ENCODE measurements at regions not wholly inside any gene's neighbourhood (a gene's known extent, or its start where the extent isn't known, plus 50 kb on each side); places are given as distances from the start of the nearest gene placed in this dataset.

DNA sequence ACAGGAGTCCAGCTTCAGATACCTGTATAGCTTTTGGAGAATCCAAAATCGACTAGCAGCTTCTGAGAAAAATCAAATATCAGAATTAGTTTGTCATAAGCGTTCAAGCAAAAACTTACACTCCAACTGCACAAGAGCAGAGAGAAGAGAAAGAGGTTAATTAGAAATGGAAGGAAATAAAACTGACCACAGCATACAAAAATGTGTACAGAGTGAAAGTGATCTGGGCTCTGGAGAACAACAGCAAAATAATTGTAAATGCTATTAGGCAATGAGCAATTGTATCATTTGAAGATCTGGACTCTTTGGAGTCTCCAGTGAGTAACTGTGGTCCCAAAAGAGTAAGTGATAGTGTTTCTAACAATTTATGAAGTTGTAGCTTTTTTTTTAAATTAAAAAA, 867.3 kb downstream of the TRIB2 start:
- ATAC-seq (no peak), DNase-seq (no peak)
- Histone ChIP-seq H3K4me1 (ENCODE audit: control insufficient read depth, insufficient read depth, low read length) (no peaks in the 10 kb centered on the region), H3K4me3 (ENCODE audit: low read length) (no peak overlapping the region), H3K9me3 (ENCODE audit: control insufficient read depth, insufficient read depth, low read length) (no peaks in the 10 kb centered on the region), H3K27ac (ENCODE audit: low read length) (no peak overlapping the region), H3K36me3 (ENCODE audit: control insufficient read depth, insufficient read depth, low read length) (no peaks in the 10 kb centered on the region), H3K27me3 (ENCODE audit: control insufficient read depth, insufficient read depth, low read length) (no peaks in the 10 kb centered on the region)
- Mint-ChIP-seq H3K9me3 (peaks cover 4 to 12% of the 10 kb centered on the region in 2 donors), H3K4me3 (no peak overlapping the region), H3K27me3 (ENCODE audit: low read depth in 2 of 2) (no peaks in the 10 kb centered on the region), H3K27ac (no peak overlapping the region), H3K36me3 (no peaks in the 10 kb centered on the region), H3K4me1 (no peaks in the 10 kb centered on the region)
- TF ChIP-seq, protein P1, sequence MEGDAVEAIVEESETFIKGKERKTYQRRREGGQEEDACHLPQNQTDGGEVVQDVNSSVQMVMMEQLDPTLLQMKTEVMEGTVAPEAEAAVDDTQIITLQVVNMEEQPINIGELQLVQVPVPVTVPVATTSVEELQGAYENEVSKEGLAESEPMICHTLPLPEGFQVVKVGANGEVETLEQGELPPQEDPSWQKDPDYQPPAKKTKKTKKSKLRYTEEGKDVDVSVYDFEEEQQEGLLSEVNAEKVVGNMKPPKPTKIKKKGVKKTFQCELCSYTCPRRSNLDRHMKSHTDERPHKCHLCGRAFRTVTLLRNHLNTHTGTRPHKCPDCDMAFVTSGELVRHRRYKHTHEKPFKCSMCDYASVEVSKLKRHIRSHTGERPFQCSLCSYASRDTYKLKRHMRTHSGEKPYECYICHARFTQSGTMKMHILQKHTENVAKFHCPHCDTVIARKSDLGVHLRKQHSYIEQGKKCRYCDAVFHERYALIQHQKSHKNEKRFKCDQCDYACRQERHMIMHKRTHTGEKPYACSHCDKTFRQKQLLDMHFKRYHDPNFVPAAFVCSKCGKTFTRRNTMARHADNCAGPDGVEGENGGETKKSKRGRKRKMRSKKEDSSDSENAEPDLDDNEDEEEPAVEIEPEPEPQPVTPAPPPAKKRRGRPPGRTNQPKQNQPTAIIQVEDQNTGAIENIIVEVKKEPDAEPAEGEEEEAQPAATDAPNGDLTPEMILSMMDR (IDR thresholded peaks at IDR 0.05): no peak
- intact Hi-C loops (cut with micrococcal nuclease): no loop called here
- WGBS (ENCODE audit: insufficient coverage): no CpG with 5 or more reads among the region's 2 CpGs

DNA sequence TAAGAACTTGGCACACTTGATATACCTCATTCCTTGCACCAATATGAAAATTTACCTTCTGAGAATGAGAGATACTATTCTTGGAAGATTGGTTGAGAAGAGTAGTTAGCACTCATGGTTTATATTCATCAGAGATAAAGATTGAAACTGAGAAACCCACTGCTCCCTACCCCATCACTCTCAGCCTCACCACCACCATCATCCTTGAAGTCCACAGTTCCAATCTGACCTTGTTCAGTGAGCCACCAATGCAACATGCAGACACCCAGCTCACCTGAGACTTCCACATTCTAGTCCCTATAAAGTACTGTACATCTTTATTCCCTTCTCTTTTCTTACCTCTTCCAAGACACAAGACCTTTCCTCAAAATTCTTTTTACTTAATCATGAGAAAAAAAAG, 869.0 kb downstream of the TRIB2 start:
- no peak overlapping the region for H3K4me3 ChIP-seq (ENCODE audit: low read length)
- intact Hi-C loops (cut with micrococcal nuclease): no loop called here
- no peaks in the 10 kb centered on the region for H3K9me3 ChIP-seq (ENCODE audit: control insufficient read depth, insufficient read depth, low read length)
- Mint-ChIP-seq H3K36me3 (peaks cover under 1% of the 10 kb centered on the region), H3K4me3 (no peak overlapping the region), H3K4me1 (no peaks in the 10 kb centered on the region), H3K27me3 (ENCODE audit: low read depth in 2 of 2) (no peaks in the 10 kb centered on the region), H3K9me3 (peaks cover 7 to 13% of the 10 kb centered on the region in 2 donors), H3K27ac (no peak overlapping the region)
- H3K4me1 ChIP-seq (ENCODE audit: control insufficient read depth, insufficient read depth, low read length): no peaks in the 10 kb centered on the region
- ATAC-seq (no peak), DNase-seq (no peak)
- TF ChIP-seq, protein P1 (IDR thresholded peaks at IDR 0.05): no peak
- no peaks in the 10 kb centered on the region for H3K27me3 ChIP-seq (ENCODE audit: control insufficient read depth, insufficient read depth, low read length)
- no peaks in the 10 kb centered on the region for H3K36me3 ChIP-seq (ENCODE audit: control insufficient read depth, insufficient read depth, low read length)
- no peak overlapping the region for H3K27ac ChIP-seq (ENCODE audit: low read length)

DNA sequence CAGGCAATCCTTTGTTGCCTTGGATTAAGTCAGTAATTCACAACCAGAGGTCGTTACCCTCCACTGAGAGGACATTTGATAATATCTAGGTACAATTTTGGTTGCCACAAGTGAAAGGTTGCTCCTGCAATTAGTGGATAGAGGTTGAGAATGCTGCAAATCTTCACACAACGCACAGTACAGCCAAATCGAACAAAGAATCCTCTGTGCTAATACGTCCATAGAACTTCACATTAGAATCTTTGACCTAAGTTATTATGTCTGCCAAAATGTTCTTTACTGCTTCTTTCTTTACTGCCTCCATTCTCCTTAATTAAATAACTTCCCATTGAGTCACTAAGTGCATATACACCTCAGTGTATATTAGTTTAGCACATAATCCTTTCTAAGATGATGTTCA, 879.5 kb downstream of the TRIB2 start:
- Mint-ChIP-seq H3K4me3 (no peak overlapping the region), H3K27ac (no peak overlapping the region), H3K4me1 (no peaks in the 10 kb centered on the region), H3K9me3 (peaks cover 14 to 20% of the 10 kb centered on the region in 2 donors), H3K27me3 (ENCODE audit: low read depth in 2 of 2) (no peaks in the 10 kb centered on the region), H3K36me3 (no peaks in the 10 kb centered on the region)
- ATAC-seq (no peak), DNase-seq (no peak)
- no peaks in the 10 kb centered on the region for H3K4me1 ChIP-seq (ENCODE audit: control insufficient read depth, insufficient read depth, low read length)
- no peak overlapping the region for H3K4me3 ChIP-seq (ENCODE audit: low read length)
- H3K27me3 ChIP-seq (ENCODE audit: control insufficient read depth, insufficient read depth, low read length): no peaks in the 10 kb centered on the region
- TF ChIP-seq, protein P1 (IDR thresholded peaks at IDR 0.05): no peak
- no peaks in the 10 kb centered on the region for H3K36me3 ChIP-seq (ENCODE audit: control insufficient read depth, insufficient read depth, low read length)
- no peaks in the 10 kb centered on the region for H3K9me3 ChIP-seq (ENCODE audit: control insufficient read depth, insufficient read depth, low read length)
- H3K27ac ChIP-seq (ENCODE audit: low read length): no peak overlapping the region
- intact Hi-C loops (cut with micrococcal nuclease): no loop called here
- 90% methylated on average over 3 of the region's 4 CpGs for WGBS (ENCODE audit: insufficient coverage)

DNA sequence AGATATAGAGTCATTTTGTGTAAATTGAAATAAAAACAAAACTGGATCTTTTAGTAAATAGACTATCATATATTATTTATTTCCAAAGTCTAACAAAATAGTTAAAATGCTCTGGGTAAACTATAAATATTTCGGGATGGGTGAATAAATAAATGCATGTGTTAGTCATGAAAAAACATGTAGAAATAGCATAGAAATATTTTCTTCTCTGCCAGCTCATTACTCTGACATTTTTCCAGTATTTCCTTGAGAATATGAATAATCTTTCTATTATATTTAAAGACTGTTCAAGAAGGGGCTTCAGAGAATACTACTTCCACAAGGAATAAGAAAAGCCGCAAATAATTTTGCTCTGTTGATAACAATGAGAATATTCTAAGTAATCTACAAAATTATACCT, 880.4 kb downstream of the TRIB2 start:
- Mint-ChIP-seq H3K4me1 (no peaks in the 10 kb centered on the region), H3K9me3 (peaks cover 14 to 17% of the 10 kb centered on the region in 2 donors), H3K27me3 (ENCODE audit: low read depth in 2 of 2) (no peaks in the 10 kb centered on the region), H3K4me3 (no peak overlapping the region), H3K27ac (no peak overlapping the region), H3K36me3 (no peaks in the 10 kb centered on the region)
- intact Hi-C loops (cut with micrococcal nuclease): no loop called here
- TF ChIP-seq, protein P1 (IDR thresholded peaks at IDR 0.05): no peak
- Histone ChIP-seq H3K27me3 (ENCODE audit: control insufficient read depth, insufficient read depth, low read length) (no peaks in the 10 kb centered on the region), H3K9me3 (ENCODE audit: control insufficient read depth, insufficient read depth, low read length) (no peaks in the 10 kb centered on the region), H3K4me3 (ENCODE audit: low read length) (no peak overlapping the region), H3K4me1 (ENCODE audit: control insufficient read depth, insufficient read depth, low read length) (no peaks in the 10 kb centered on the region), H3K27ac (ENCODE audit: low read length) (no peak overlapping the region), H3K36me3 (ENCODE audit: control insufficient read depth, insufficient read depth, low read length) (no peaks in the 10 kb centered on the region)
- no peak for ATAC-seq
- DNase-seq: no peak
- no CpG with 5 or more reads among the region's 2 CpGs for WGBS (ENCODE audit: insufficient coverage)

All from natural killer cell (primary cell).